ENCODE measurements at regions not wholly inside any gene's neighbourhood (a gene's known extent, or its start where the extent isn't known, plus 50 kb on each side); places are given as distances from the start of the nearest gene placed in this dataset.

DNA sequence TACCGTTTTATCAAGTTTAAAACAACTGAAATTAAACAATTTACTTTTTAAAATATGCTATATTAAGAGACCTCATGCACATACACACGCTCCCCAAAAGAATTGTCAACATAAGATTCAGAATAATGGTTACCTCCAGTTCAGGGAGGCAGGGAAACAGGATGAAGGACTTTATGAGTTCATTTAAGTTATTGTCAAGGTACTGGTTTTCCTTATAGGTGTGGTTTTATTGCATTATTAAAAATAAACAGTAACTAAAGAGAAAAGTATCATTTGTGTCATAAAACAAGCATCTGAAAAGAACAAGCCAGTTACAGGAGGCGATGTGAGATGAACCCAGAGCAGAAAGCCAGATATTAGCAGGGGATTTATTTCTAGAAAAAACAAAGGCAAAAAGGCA is 2376.7 kb downstream of the MAT2B start:
- DNase-seq, result no peak
- no peak overlapping the region for H3K4me3 Mint-ChIP-seq
- no peaks in the 10 kb centered on the region for H3K4me1 ChIP-seq (ENCODE audit: control insufficient read depth, insufficient read depth, low read length)
- H3K27ac ChIP-seq (ENCODE audit: low read length), result no peak overlapping the region
- H3K36me3 ChIP-seq (ENCODE audit: control insufficient read depth, insufficient read depth, low read length), result no peaks in the 10 kb centered on the region
- H3K27ac Mint-ChIP-seq, result no peak overlapping the region
- no peak for ATAC-seq
- H3K9me3 ChIP-seq (ENCODE audit: control insufficient read depth, insufficient read depth, low read length), result no peaks in the 10 kb centered on the region
- 93% methylated on average over 1 of the region's 3 CpGs for WGBS (ENCODE audit: insufficient coverage)
- H3K36me3 Mint-ChIP-seq, result peaks cover 2% of the 10 kb centered on the region
- no peaks in the 10 kb centered on the region for H3K27me3 ChIP-seq (ENCODE audit: control insufficient read depth, insufficient read depth, low read length)
- H3K9me3 Mint-ChIP-seq, result peaks cover 14 to 17% of the 10 kb centered on the region in 2 donors
- H3K27me3 Mint-ChIP-seq (ENCODE audit: low read depth in 2 of 2), result no peaks in the 10 kb centered on the region
- H3K4me1 Mint-ChIP-seq, result no peaks in the 10 kb centered on the region
- intact Hi-C loops (cut with micrococcal nuclease), result no loop called here
- no peak for TF ChIP-seq CTCF (IDR thresholded peaks at IDR 0.05)
- H3K4me3 ChIP-seq (ENCODE audit: low read length), result no peak overlapping the region

DNA sequence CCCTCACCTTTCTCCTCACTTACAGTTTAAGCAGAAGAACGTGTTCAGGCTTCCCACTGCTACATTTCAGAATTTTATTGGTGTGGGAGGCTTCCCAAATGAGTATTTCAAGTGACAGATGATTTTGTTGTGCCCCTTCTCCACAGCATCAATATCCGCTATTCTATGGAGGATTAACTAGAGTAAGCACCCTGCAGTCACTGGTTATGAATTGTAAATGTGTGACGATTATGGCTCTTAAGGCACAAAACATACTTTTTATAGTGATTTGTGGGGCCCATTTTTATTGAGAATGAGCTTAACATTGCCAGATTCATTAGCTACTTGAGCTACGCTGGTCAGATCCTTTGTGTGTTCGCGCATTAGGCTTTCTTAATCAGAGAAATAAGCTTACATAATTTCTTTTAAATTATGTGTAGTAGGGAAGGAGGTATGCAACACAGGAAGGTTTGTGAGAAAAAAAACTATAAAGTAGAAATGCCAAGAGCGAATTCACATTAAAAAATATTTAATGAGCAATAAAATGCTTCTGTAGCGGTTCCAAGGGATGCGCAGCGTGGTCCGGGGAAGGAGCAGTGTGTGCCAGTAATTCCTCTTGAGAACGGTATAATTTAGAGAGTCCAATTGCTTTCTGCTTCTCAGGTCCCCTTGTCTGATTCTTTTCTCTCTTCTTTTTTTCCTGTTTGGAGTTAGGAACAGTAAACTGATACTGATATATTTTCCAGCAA is 2380.4 kb downstream of the MAT2B start:
- peaks cover 19 to 20% of the 10 kb centered on the region in 2 donors for H3K9me3 Mint-ChIP-seq
- no peak for TF ChIP-seq CTCF (IDR thresholded peaks at IDR 0.05)
- no peaks in the 10 kb centered on the region for H3K4me1 ChIP-seq (ENCODE audit: control insufficient read depth, insufficient read depth, low read length)
- 80% methylated on average over 10 of the region's 12 CpGs for WGBS (ENCODE audit: insufficient coverage)
- H3K4me3 ChIP-seq (ENCODE audit: low read length), result no peak overlapping the region
- intact Hi-C loops (cut with micrococcal nuclease), result no loop called here
- no peaks in the 10 kb centered on the region for H3K36me3 ChIP-seq (ENCODE audit: control insufficient read depth, insufficient read depth, low read length)
- no peak for DNase-seq
- no peak overlapping the region for H3K27ac Mint-ChIP-seq
- H3K27me3 Mint-ChIP-seq (ENCODE audit: low read depth in 2 of 2), result no peaks in the 10 kb centered on the region
- no peak overlapping the region for H3K27ac ChIP-seq (ENCODE audit: low read length)
- H3K4me1 Mint-ChIP-seq, result no peaks in the 10 kb centered on the region
- H3K36me3 Mint-ChIP-seq, result no peaks in the 10 kb centered on the region
- H3K27me3 ChIP-seq (ENCODE audit: control insufficient read depth, insufficient read depth, low read length), result no peaks in the 10 kb centered on the region
- H3K4me3 Mint-ChIP-seq, result no peak overlapping the region
- no peak for ATAC-seq
- H3K9me3 ChIP-seq (ENCODE audit: control insufficient read depth, insufficient read depth, low read length), result no peaks in the 10 kb centered on the region

DNA sequence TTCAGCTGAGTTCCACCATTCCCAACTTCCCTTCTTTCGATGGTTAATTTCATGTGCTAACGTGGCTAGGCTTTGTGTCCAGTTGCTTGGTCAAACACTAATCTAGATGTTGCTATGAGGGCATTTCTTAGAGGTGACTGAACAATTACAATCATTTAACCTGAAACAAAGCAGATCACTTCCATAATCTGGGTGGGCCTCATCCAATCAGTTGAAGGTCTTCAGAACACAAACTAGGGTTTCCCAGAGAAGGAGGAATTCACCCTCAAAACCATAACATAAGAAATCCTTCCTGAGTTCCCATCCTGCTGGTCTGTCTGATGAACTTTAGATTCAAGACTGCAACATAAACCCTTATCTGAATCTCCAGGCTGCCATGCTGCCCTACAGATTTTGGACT is 2381.7 kb downstream of the MAT2B start:
- Histone ChIP-seq H3K27ac (ENCODE audit: low read length) (no peak overlapping the region), H3K4me1 (ENCODE audit: control insufficient read depth, insufficient read depth, low read length) (no peaks in the 10 kb centered on the region), H3K27me3 (ENCODE audit: control insufficient read depth, insufficient read depth, low read length) (no peaks in the 10 kb centered on the region), H3K4me3 (ENCODE audit: low read length) (no peak overlapping the region), H3K9me3 (ENCODE audit: control insufficient read depth, insufficient read depth, low read length) (no peaks in the 10 kb centered on the region), H3K36me3 (ENCODE audit: control insufficient read depth, insufficient read depth, low read length) (no peaks in the 10 kb centered on the region)
- Mint-ChIP-seq H3K27me3 (ENCODE audit: low read depth in 2 of 2) (no peaks in the 10 kb centered on the region), H3K9me3 (peaks cover 17 to 20% of the 10 kb centered on the region in 2 donors), H3K4me3 (no peak overlapping the region), H3K4me1 (no peaks in the 10 kb centered on the region), H3K36me3 (peaks cover 4% of the 10 kb centered on the region), H3K27ac (no peak overlapping the region)
- no peak for ATAC-seq
- no peak for DNase-seq
- intact Hi-C loops (cut with micrococcal nuclease), result no loop called here
- TF ChIP-seq CTCF (IDR thresholded peaks at IDR 0.05), result no peak
- WGBS (ENCODE audit: insufficient coverage), result 84% methylated on average over 2 of the region's 2 CpGs

DNA sequence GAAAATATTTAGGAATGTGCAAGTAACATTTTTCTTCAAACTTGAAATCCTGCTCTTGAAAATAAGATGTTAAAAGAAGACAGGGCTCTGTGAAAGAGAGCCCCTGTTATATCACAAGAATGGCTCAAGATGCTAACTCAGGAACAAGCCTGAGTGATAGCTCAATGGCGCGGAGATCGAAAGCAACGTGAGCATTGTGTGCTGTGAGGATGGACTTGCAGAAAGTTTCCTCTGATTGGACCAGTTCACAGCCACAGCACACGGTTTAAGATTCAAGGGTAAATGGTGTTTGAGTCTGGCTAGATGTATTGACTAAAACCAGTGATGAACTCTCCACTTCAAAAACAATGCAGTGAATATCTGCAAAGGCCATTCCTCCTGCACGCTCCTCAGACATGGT is 2387.0 kb downstream of the MAT2B start:
- Histone ChIP-seq H3K27me3 (ENCODE audit: control insufficient read depth, insufficient read depth, low read length) (no peaks in the 10 kb centered on the region), H3K4me1 (ENCODE audit: control insufficient read depth, insufficient read depth, low read length) (no peaks in the 10 kb centered on the region), H3K9me3 (ENCODE audit: control insufficient read depth, insufficient read depth, low read length) (no peaks in the 10 kb centered on the region), H3K36me3 (ENCODE audit: control insufficient read depth, insufficient read depth, low read length) (no peaks in the 10 kb centered on the region), H3K4me3 (ENCODE audit: low read length) (no peak overlapping the region), H3K27ac (ENCODE audit: low read length) (no peak overlapping the region)
- no peak for TF ChIP-seq CTCF (IDR thresholded peaks at IDR 0.05)
- DNase-seq, result no peak
- H3K9me3 Mint-ChIP-seq, result peaks cover 15 to 28% of the 10 kb centered on the region in 2 donors
- WGBS (ENCODE audit: insufficient coverage), result 92% methylated on average over 6 of the region's 6 CpGs
- H3K4me1 Mint-ChIP-seq, result no peaks in the 10 kb centered on the region
- H3K36me3 Mint-ChIP-seq, result peaks cover 10% of the 10 kb centered on the region
- ATAC-seq, result no peak
- H3K27ac Mint-ChIP-seq, result no peak overlapping the region
- no peak overlapping the region for H3K4me3 Mint-ChIP-seq
- intact Hi-C loops (cut with micrococcal nuclease), result no loop called here
- H3K27me3 Mint-ChIP-seq (ENCODE audit: low read depth in 2 of 2), result no peaks in the 10 kb centered on the region

Measured in natural killer cell (primary cell).